HepG2 (cell line): ENCODE measurements at regions not wholly inside any gene's neighbourhood (a gene's known extent, or its start where the extent isn't known, plus 50 kb on each side); places are given as distances from the start of the nearest gene placed in this dataset.

Experiments used
- CREB1 ChIP-seq, 2 experiments: fragments of 450-650 bp in 1 of 2; IDR thresholded peaks; 2 replicates each; pipeline ENCODE4 v1.6.1; 2016 to 2017; ENCODE audit warnings: control low read depth in 1 of 2, mild to moderate bottlenecking in 1 of 2, missing compliant biosample characterization in 1 of 2, missing genetic modification characterization in 1 of 2
- CREM ChIP-seq, 2 experiments: sonication (generic) in 1 of 2; formaldehyde crosslinking in 1 of 2; IDR thresholded peaks; 2 replicates each; pipeline versions ENCODE4 v1.4.0 to v1.6.1; 2016 to 2020; ENCODE audit warnings: antibody characterized with exemption in 1 of 2, mild to moderate bottlenecking in 1 of 2, missing genetic modification reagents in 1 of 2
- ELF3 ChIP-seq: IDR thresholded peaks from 2 replicates; pipeline ENCODE4 v1.6.1; 2016; ENCODE audit warnings: missing genetic modification reagents, missing compliant biosample characterization
- GATAD2A ChIP-seq: IDR thresholded peaks from 2 replicates; pipeline ENCODE4 v1.6.1; 2016
- HDAC2 ChIP-seq: sonication (generic); formaldehyde crosslinking; IDR thresholded peaks from 2 replicates; pipeline ENCODE4 v1.4.0; 2020; ENCODE audit warnings: missing genetic modification reagents
- NCOA2 ChIP-seq: sonication (generic); formaldehyde crosslinking; IDR thresholded peaks from 2 replicates; pipeline ENCODE4 v1.8.0; 2022; ENCODE audit warnings: inconsistent platforms
- PBX2 ChIP-seq: IDR thresholded peaks from 2 replicates; pipeline ENCODE4 v1.6.1; 2016; ENCODE audit warnings: control low read depth
- ZBTB2 ChIP-seq: sonication (generic); formaldehyde crosslinking; IDR thresholded peaks from 2 replicates; pipeline ENCODE4 v1.8.0; 2022; ENCODE audit warnings: low read depth, missing genetic modification reagents
- ZBTB49 ChIP-seq: sonication (generic); formaldehyde crosslinking; IDR thresholded peaks from 2 replicates; pipeline ENCODE4 v1.4.0; 2020; ENCODE audit warnings: missing genetic modification reagents, borderline replicate concordance
- ZNF224 ChIP-seq: sonication (generic); formaldehyde crosslinking; IDR thresholded peaks from 2 replicates; pipeline ENCODE4 v1.5.0; 2020; ENCODE audit warnings: mild to moderate bottlenecking, missing genetic modification reagents
- TF ChIP-seq, protein P1 (sequence below), 2 experiments: sonication (generic) in 1 of 2; formaldehyde crosslinking in 1 of 2; IDR thresholded peaks; 2 replicates each; pipeline versions ENCODE4 v1.4.0 to v1.6.1; 2016 to 2020; ENCODE audit warnings: borderline replicate concordance in 1 of 2, low read depth in 1 of 2, mild to moderate bottlenecking in 1 of 2, missing genetic modification reagents in 1 of 2
- TF ChIP-seq, protein P2 (sequence below): IDR thresholded peaks from 2 replicates; pipeline ENCODE4 v1.6.1; 2016; ENCODE audit warnings: mild to moderate bottlenecking

GRCh38 chr6:98641949-98642719 lies 192.2 kb upstream of the POU3F2 start (continued):
- TF ChIP-seq ZBTB2 (CRISPR knock-in tag) (no peak), CREB1 (IDR thresholded peaks at IDR 0.05) (no peak), CREB1 (CRISPR knock-in tag; IDR thresholded peaks at IDR 0.05) (peak; percentile 18; the same call in 1 of the 2 replicates), ZNF224 (no peak), HDAC2 (peak; percentile 51; the same call in 1 of the 2 replicates), PBX2 (peak; percentile 25; the same call in 1 of the 2 replicates), ELF3 (CRISPR knock-in tag) (peak; percentile 48; the same call in 1 of the 2 replicates), ZBTB49 (CRISPR knock-in tag) (no peak), CREM (IDR thresholded peaks at IDR 0.05) (peak; percentile 41), CREM (CRISPR knock-in tag; IDR thresholded peaks at IDR 0.05) (no peak), NCOA2 (CRISPR knock-in tag) (peak; percentile 40; the same call in 1 of the 2 replicates), GATAD2A (CRISPR knock-in tag) (peak; percentile 49; the same call in 1 of the 2 replicates)
- TF ChIP-seq, protein P1, sequence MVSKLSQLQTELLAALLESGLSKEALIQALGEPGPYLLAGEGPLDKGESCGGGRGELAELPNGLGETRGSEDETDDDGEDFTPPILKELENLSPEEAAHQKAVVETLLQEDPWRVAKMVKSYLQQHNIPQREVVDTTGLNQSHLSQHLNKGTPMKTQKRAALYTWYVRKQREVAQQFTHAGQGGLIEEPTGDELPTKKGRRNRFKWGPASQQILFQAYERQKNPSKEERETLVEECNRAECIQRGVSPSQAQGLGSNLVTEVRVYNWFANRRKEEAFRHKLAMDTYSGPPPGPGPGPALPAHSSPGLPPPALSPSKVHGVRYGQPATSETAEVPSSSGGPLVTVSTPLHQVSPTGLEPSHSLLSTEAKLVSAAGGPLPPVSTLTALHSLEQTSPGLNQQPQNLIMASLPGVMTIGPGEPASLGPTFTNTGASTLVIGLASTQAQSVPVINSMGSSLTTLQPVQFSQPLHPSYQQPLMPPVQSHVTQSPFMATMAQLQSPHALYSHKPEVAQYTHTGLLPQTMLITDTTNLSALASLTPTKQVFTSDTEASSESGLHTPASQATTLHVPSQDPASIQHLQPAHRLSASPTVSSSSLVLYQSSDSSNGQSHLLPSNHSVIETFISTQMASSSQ (IDR thresholded peaks at IDR 0.05; ENCODE audit: low read depth) = no peak
- TF ChIP-seq, protein P1 (CRISPR knock-in tag; IDR thresholded peaks at IDR 0.05; ENCODE audit: borderline replicate concordance) = no peak
- TF ChIP-seq, protein P2, sequence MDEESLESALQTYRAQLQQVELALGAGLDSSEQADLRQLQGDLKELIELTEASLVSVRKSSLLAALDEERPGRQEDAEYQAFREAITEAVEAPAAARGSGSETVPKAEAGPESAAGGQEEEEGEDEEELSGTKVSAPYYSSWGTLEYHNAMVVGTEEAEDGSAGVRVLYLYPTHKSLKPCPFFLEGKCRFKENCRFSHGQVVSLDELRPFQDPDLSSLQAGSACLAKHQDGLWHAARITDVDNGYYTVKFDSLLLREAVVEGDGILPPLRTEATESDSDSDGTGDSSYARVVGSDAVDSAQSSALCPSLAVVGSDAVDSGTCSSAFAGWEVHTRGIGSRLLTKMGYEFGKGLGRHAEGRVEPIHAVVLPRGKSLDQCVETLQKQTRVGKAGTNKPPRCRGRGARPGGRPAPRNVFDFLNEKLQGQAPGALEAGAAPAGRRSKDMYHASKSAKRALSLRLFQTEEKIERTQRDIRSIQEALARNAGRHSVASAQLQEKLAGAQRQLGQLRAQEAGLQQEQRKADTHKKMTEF (CRISPR knock-in tag) = peak; percentile 55
